22Rv1 (cell line): ENCODE measurements at regions not wholly inside any gene's neighbourhood (a gene's known extent, or its start where the extent isn't known, plus 50 kb on each side); places are given as distances from the start of the nearest gene placed in this dataset.

Experiments
- H3K27ac ChIP-seq: fragments of 450-650 bp; 2 replicates; pipeline ENCODE4 v1.5.1; 2017
- ZFX ChIP-seq: fragments of 450-650 bp; IDR thresholded peaks from 2 replicates; pipeline ENCODE4 v1.6.1; 2017; ENCODE audit warnings: antibody characterized with exemption, borderline replicate concordance
- TF ChIP-seq, protein P1 (sequence below): fragments of 450-650 bp; IDR thresholded peaks from 2 replicates; pipeline ENCODE4 v1.5.1; 2017; ENCODE audit warnings: mild to moderate bottlenecking

DNA sequence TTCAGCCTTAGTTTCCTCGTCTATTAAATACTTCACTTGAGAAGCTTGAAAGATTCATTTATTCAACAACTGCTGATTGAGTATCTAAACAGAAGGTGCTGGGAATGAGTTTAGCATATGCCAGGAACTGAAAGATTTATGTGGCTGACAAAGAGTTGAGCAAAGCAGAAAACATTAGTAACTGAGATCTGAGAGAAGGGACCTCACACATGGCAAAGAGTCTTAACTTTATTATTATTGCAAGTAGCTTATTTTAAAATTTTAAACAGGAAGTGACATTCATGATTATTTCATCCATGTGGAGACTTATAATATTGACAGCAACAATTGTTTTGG lies 133.6 kb downstream of the CASP12 start:
- TF ChIP-seq, protein P1, sequence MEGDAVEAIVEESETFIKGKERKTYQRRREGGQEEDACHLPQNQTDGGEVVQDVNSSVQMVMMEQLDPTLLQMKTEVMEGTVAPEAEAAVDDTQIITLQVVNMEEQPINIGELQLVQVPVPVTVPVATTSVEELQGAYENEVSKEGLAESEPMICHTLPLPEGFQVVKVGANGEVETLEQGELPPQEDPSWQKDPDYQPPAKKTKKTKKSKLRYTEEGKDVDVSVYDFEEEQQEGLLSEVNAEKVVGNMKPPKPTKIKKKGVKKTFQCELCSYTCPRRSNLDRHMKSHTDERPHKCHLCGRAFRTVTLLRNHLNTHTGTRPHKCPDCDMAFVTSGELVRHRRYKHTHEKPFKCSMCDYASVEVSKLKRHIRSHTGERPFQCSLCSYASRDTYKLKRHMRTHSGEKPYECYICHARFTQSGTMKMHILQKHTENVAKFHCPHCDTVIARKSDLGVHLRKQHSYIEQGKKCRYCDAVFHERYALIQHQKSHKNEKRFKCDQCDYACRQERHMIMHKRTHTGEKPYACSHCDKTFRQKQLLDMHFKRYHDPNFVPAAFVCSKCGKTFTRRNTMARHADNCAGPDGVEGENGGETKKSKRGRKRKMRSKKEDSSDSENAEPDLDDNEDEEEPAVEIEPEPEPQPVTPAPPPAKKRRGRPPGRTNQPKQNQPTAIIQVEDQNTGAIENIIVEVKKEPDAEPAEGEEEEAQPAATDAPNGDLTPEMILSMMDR: no peak
- TF ChIP-seq ZFX: no peak
- no peak overlapping the region for H3K27ac ChIP-seq

GRCh38 chr11:104763930-104764709 lies 134.1 kb downstream of the CASP12 start:
- H3K27ac ChIP-seq: no peak overlapping the region
- TF ChIP-seq ZFX: no peak
- TF ChIP-seq, protein P1: no peak

- no peak for TF ChIP-seq ZFX
- TF ChIP-seq, protein P1: no peak
- no peak overlapping the region for H3K27ac ChIP-seq
Observed at GRCh38 chr11:104761511-104761910, 136.7 kb downstream of the CASP12 start.

GRCh38 chr11:104759464-104759863 lies 138.8 kb downstream of the CASP12 start:
- H3K27ac ChIP-seq: no peak overlapping the region
- no peak for TF ChIP-seq ZFX
- TF ChIP-seq, protein P1: no peak

GRCh38 chr11:104738918-104739317 lies 159.3 kb downstream of the CASP12 start:
- TF ChIP-seq, protein P1: no peak
- no peak for TF ChIP-seq ZFX
- no peak overlapping the region for H3K27ac ChIP-seq

DNA sequence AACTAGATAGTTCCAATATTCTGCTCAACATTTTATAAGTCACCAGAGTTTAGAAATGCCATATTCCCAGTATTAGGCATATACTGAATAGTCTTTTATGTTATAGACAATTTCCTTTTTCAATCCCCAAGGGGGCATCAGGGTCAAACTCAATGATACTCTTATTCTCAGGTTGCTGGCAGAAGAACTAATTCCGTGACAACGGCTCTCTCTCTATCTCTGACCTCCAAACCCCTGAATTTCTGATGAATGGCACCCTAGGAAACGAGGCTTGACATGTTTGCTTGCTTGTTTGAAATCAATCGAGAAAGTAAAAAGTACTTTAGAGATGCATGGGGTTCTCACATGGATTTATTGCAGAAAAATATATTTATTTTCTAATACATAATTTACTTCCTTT lies 160.1 kb downstream of the CASP12 start:
- TF ChIP-seq, protein P1: no peak
- TF ChIP-seq ZFX: no peak

DNA sequence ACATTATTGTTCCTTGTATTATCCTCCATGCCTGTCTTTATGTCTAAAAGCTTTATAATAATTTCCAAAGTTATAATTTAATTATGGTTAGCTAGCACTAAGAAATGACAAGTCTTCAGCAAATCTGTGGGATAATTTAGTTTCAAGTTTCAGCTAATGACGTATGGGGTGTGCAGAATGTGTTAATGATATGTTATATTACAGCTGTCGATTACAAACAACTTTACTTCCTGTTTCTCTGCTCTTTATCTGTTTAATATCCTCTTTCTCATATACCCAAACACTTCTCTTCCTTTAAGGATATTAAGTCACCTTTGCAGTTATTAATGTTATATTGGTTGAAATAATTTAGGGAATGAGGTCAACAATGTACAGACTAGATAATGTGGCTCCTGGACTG lies 161.8 kb downstream of the CASP12 start:
- TF ChIP-seq ZFX: no peak
- TF ChIP-seq, protein P1: no peak
- no peak overlapping the region for H3K27ac ChIP-seq

More for the DNA sequence above, 160.1 kb downstream of the CASP12 start:
- no peak overlapping the region for H3K27ac ChIP-seq
